ENCODE measurements at regions not wholly inside any gene's neighbourhood (a gene's known extent, or its start where the extent isn't known, plus 50 kb on each side); places are given as distances from the start of the nearest gene placed in this dataset.
"Not testable (repeated sequence)": the region's sequence is repeated elsewhere in the genome, so short reads cannot be mapped to it uniquely, and the experiment has no call there.

GRCh38 chr14:89089330-89089729, 264.9 kb downstream of the TTC8 start:
- H3K4me1 Mint-ChIP-seq = no peaks in the 10 kb centered on the region
- H3K27me3 Mint-ChIP-seq = peaks cover 4% of the 10 kb centered on the region
- no peak for DNase-seq
- no peaks in the 10 kb centered on the region for H3K36me3 Mint-ChIP-seq
- CTCF ChIA-PET = no interaction called here
- H3K4me3 Mint-ChIP-seq = no peak overlapping the region
- H3K27ac Mint-ChIP-seq = no peak overlapping the region
- peaks cover 2% of the 10 kb centered on the region for H3K9me3 Mint-ChIP-seq

- H3K36me3 Mint-ChIP-seq = no peaks in the 10 kb centered on the region
- H3K27me3 Mint-ChIP-seq = peaks cover 4% of the 10 kb centered on the region
- CTCF ChIA-PET = no interaction called here
- no peaks in the 10 kb centered on the region for H3K4me1 Mint-ChIP-seq
- no peak for DNase-seq
- H3K27ac Mint-ChIP-seq = no peak overlapping the region
- peaks cover 2% of the 10 kb centered on the region for H3K9me3 Mint-ChIP-seq
- no peak overlapping the region for H3K4me3 Mint-ChIP-seq
These were observed 267.3 kb downstream of the TTC8 start for GRCh38 chr14:89091781-89092180.

GRCh38 chr14:89093083-89093730, 268.8 kb downstream of the TTC8 start:
- H3K27ac Mint-ChIP-seq = no peak overlapping the region
- H3K4me3 Mint-ChIP-seq = no peak overlapping the region
- H3K9me3 Mint-ChIP-seq = peaks cover 2% of the 10 kb centered on the region
- no peaks in the 10 kb centered on the region for H3K4me1 Mint-ChIP-seq
- no peaks in the 10 kb centered on the region for H3K36me3 Mint-ChIP-seq
- CTCF ChIA-PET = no interaction called here
- no peak for DNase-seq
- no peaks in the 10 kb centered on the region for H3K27me3 Mint-ChIP-seq

- H3K4me3 Mint-ChIP-seq = no peak overlapping the region
- H3K36me3 Mint-ChIP-seq = no peaks in the 10 kb centered on the region
These were observed 270.6 kb downstream of the TTC8 start for GRCh38 chr14:89095036-89095435.

GRCh38 chr14:89096946-89097345, 272.5 kb downstream of the TTC8 start:
- no peak for DNase-seq
- no peak overlapping the region for H3K4me3 Mint-ChIP-seq
- CTCF ChIA-PET = interaction anchor here (1.5 kb wide), 1 partner anchor 10 kb away, joined by 8 read pairs; no protein-coding TSS in a partner anchor
- peaks cover 1% of the 10 kb centered on the region for H3K27me3 Mint-ChIP-seq
- H3K27ac Mint-ChIP-seq = no peak overlapping the region
- no peaks in the 10 kb centered on the region for H3K4me1 Mint-ChIP-seq
- peaks cover 3% of the 10 kb centered on the region for H3K9me3 Mint-ChIP-seq
- H3K36me3 Mint-ChIP-seq = no peaks in the 10 kb centered on the region

More at GRCh38 chr14:89095036-89095435, 270.6 kb downstream of the TTC8 start:
- CTCF ChIA-PET = no interaction called here
- peaks cover 2% of the 10 kb centered on the region for H3K9me3 Mint-ChIP-seq
- no peak overlapping the region for H3K27ac Mint-ChIP-seq
- DNase-seq = no peak
- H3K27me3 Mint-ChIP-seq = no peaks in the 10 kb centered on the region
- no peaks in the 10 kb centered on the region for H3K4me1 Mint-ChIP-seq

GRCh38 chr14:89098254-89098653, 273.8 kb downstream of the TTC8 start:
- no peak for DNase-seq
- Mint-ChIP-seq H3K36me3 (no peaks in the 10 kb centered on the region), H3K27me3 (peaks cover 4% of the 10 kb centered on the region), H3K4me1 (no peaks in the 10 kb centered on the region), H3K27ac (no peak overlapping the region), H3K4me3 (no peak overlapping the region), H3K9me3 (peaks cover 1% of the 10 kb centered on the region)
- CTCF ChIA-PET = no interaction called here

GRCh38 chr14:89104171-89104817, 279.8 kb downstream of the TTC8 start:
- H3K27ac Mint-ChIP-seq, H3K4me1 Mint-ChIP-seq, DNase-seq: not testable (repeated sequence)

GRCh38 chr14:89104861-89105260, 280.4 kb downstream of the TTC8 start:
- H3K4me1 Mint-ChIP-seq, H3K9me3 Mint-ChIP-seq, H3K36me3 Mint-ChIP-seq, DNase-seq, CTCF ChIA-PET, H3K27ac Mint-ChIP-seq, H3K4me3 Mint-ChIP-seq: not testable (repeated sequence)
- peaks cover 16% of the 10 kb centered on the region for H3K27me3 Mint-ChIP-seq

More at GRCh38 chr14:89104171-89104817, 279.8 kb downstream of the TTC8 start:
- H3K9me3 Mint-ChIP-seq, H3K36me3 Mint-ChIP-seq, CTCF ChIA-PET, H3K4me3 Mint-ChIP-seq: not testable (repeated sequence)
- peaks cover 16% of the 10 kb centered on the region for H3K27me3 Mint-ChIP-seq
